Vagina (tissue), 2 donors: ENCODE measurements at regions not wholly inside any gene's neighbourhood (a gene's known extent, or its start where the extent isn't known, plus 50 kb on each side); places are given as distances from the start of the nearest gene placed in this dataset.

ENCODE experiments used
- DNase-seq, 2 donors: peaks; one replicate each; pipeline ENCODE4 v3.0.0-alpha.2; 2017; ENCODE audit errors: extremely low spot score in 2 of 2
- H3K27ac ChIP-seq: fragments of 200-600 bp; sonication (generic); one replicate; pipeline ENCODE4 v1.5.1; 2019
- H3K27me3 ChIP-seq: fragments of 200-600 bp; sonication (generic); one replicate; pipeline ENCODE4 v1.5.1; 2019
- H3K36me3 ChIP-seq, 2 donors: fragments of 200-600 bp; sonication (generic); one replicate each; pipeline ENCODE4 v1.5.1; 2017 to 2019
- H3K4me1 ChIP-seq: fragments of 200-600 bp; sonication (generic); one replicate; pipeline ENCODE4 v1.5.1; 2019
- H3K4me3 ChIP-seq, 2 donors: fragments of 200-600 bp; sonication (generic); 1 replicate in 1 of 2; 2 replicates in 1 of 2; pipeline ENCODE4 v1.5.1; 2016 to 2019
- H3K9me3 ChIP-seq: fragments of 200-600 bp; sonication (generic); one replicate; pipeline ENCODE4 v1.5.1; 2019
- POLR2A ChIP-seq, 2 donors: fragments of 450-650 bp; IDR thresholded peaks; one replicate each; pipeline ENCODE4 v1.6.1; 2017; ENCODE audit warnings: antibody characterized with exemption in 2 of 2, mild to moderate bottlenecking in 2 of 2, moderate library complexity in 2 of 2
- POLR2AphosphoS5 ChIP-seq, 2 donors: sonication (generic); formaldehyde crosslinking; IDR thresholded peaks; one replicate each; pipeline ENCODE4 v1.9.0; 2017; ENCODE audit warnings: antibody characterized with exemption in 2 of 2, mild to moderate bottlenecking in 2 of 2, low read depth in 1 of 2; ENCODE audit not compliant: insufficient read depth in 1 of 2
- intact Hi-C: fragments of 100-400 bp; cut with DNase I; formaldehyde crosslinking; loops from one replicate; pipeline ENCODE4 v1.15.1; 2023
- TF ChIP-seq, protein P1 (sequence below), 3 experiments: fragments of 450-650 bp in 2 of 3; fragments of 200-600 bp in 1 of 3; sonication (generic) in 1 of 3; IDR thresholded peaks; one replicate each; pipeline ENCODE4 v1.5.1; 2017 to 2019; ENCODE audit warnings: antibody characterized with exemption in 3 of 3, mild to moderate bottlenecking in 2 of 3, moderate library complexity in 2 of 3

DNA sequence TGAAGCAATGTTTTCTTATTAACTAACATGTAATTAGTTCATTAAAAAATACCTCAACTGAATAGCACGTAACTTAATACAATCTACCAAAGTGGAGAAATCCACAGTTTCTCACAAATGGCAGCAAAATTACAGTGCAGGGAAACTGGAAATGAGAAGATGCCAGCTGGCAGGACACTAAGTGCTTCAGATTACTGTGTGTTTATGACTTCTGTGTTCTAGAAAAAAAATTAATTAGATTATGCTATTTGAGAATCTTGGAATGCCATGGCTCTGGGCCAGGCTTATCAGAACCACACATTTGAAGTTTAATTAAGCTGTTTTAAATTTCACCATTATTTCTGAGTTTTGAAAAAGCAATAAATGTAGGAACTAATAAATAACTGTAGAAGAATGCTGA lies 357.6 kb downstream of the TGFB2 start:
- no peak for DNase-seq
- Histone ChIP-seq H3K27me3 (no peaks in the 10 kb centered on the region), H3K36me3 (no peaks in the 10 kb centered on the region), H3K27ac (no peak overlapping the region), H3K4me3 (no peak overlapping the region), H3K9me3 (no peaks in the 10 kb centered on the region), H3K4me1 (no peaks in the 10 kb centered on the region)
- no peak for TF ChIP-seq POLR2A (IDR thresholded peaks at IDR 0.05)
- TF ChIP-seq POLR2AphosphoS5 (IDR thresholded peaks at IDR 0.05; ENCODE audit: insufficient read depth in 1 of 2, low read depth in 1 of 2), result no peak
- TF ChIP-seq, protein P1, sequence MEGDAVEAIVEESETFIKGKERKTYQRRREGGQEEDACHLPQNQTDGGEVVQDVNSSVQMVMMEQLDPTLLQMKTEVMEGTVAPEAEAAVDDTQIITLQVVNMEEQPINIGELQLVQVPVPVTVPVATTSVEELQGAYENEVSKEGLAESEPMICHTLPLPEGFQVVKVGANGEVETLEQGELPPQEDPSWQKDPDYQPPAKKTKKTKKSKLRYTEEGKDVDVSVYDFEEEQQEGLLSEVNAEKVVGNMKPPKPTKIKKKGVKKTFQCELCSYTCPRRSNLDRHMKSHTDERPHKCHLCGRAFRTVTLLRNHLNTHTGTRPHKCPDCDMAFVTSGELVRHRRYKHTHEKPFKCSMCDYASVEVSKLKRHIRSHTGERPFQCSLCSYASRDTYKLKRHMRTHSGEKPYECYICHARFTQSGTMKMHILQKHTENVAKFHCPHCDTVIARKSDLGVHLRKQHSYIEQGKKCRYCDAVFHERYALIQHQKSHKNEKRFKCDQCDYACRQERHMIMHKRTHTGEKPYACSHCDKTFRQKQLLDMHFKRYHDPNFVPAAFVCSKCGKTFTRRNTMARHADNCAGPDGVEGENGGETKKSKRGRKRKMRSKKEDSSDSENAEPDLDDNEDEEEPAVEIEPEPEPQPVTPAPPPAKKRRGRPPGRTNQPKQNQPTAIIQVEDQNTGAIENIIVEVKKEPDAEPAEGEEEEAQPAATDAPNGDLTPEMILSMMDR (IDR thresholded peaks at IDR 0.05), result no peak
- intact Hi-C loops, result no loop called here

DNA sequence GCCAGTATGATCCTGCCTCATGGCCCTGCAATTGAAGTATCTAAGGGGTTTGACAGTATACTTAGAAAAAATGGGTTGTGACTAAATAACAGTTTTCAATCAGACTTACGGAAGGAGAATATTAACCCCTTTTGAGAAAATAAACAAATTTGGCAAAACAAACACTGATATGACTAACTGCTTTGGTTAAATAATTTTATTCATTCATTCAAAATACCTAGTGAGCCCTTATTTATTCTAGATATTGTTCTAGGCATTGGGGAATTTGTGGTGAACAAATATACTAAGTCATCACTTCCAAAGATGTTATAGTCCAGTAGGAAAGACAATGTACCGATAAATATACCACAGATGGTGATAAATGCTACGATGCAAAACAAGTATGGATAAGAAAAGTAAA lies 358.7 kb downstream of the TGFB2 start:
- no peak for DNase-seq
- TF ChIP-seq POLR2AphosphoS5 (IDR thresholded peaks at IDR 0.05; ENCODE audit: insufficient read depth in 1 of 2, low read depth in 1 of 2) (no peak), POLR2A (IDR thresholded peaks at IDR 0.05) (no peak)
- TF ChIP-seq, protein P1 (IDR thresholded peaks at IDR 0.05), result no peak
- Histone ChIP-seq H3K4me1 (no peaks in the 10 kb centered on the region), H3K9me3 (no peaks in the 10 kb centered on the region), H3K27ac (no peak overlapping the region), H3K27me3 (no peaks in the 10 kb centered on the region), H3K4me3 (no peak overlapping the region), H3K36me3 (no peaks in the 10 kb centered on the region)
- intact Hi-C loops, result no loop called here

GRCh38 chr1:218705391-218705790 lies 360.3 kb downstream of the TGFB2 start:
- no peak overlapping the region for H3K4me3 ChIP-seq
- DNase-seq, result no peak
- TF ChIP-seq POLR2A (IDR thresholded peaks at IDR 0.05) (no peak), POLR2AphosphoS5 (IDR thresholded peaks at IDR 0.05; ENCODE audit: insufficient read depth in 1 of 2, low read depth in 1 of 2) (no peak)
- TF ChIP-seq, protein P1 (IDR thresholded peaks at IDR 0.05), result no peak
- no peaks in the 10 kb centered on the region for H3K9me3 ChIP-seq
- H3K4me1 ChIP-seq, result no peaks in the 10 kb centered on the region
- H3K27me3 ChIP-seq, result no peaks in the 10 kb centered on the region
- H3K27ac ChIP-seq, result no peak overlapping the region
- intact Hi-C loops, result no loop called here
- H3K36me3 ChIP-seq, result no peaks in the 10 kb centered on the region

DNA sequence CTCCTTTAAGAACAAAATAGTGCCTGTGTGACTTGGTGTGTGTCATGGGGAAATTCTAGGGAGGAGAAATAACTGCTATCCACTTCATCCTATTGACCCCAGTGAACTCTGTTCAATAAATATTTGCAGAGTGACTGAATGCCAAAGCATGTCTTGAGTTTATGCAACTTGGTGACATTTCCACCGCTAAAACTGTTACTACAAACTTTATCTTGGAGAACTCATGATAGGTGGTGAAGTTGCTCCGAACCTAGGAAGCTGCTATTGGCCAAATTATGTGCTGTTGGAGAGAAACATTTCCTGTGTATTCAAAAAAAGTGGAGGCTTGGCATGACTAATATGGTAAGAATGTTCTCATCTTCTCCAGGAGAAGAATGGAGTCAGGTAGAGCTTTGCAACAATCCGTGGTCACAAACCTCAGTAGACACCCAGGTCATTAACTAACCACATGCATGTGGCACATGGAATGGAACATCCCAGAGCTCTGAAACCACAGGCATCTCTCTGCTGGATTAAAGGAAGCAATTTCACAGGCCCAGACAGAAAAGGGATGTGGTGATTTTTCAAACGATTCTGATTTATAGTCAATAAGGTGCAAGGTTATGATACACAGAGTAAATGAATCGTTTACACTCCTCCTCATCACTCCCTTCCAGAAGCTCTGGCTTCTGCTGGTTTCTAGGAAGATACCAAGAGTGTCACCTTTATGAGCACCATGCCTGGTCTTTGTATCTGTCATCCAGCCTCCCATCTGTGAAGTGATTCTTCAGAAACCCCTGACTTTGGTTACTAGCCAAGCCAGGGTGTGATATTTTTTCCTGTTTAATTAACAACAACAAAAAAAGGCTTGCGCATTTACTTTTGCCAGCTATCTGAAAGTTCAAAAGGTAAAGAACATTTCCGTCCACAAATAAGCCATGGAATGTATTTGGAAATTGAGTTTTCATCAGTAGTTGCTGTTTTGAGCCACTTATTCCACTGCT lies 361.1 kb downstream of the TGFB2 start:
- no peak for DNase-seq
- no peaks in the 10 kb centered on the region for H3K4me1 ChIP-seq
- intact Hi-C loops, result no loop called here
- H3K27me3 ChIP-seq, result no peaks in the 10 kb centered on the region
- no peaks in the 10 kb centered on the region for H3K36me3 ChIP-seq
- no peak overlapping the region for H3K4me3 ChIP-seq
- no peaks in the 10 kb centered on the region for H3K9me3 ChIP-seq
- H3K27ac ChIP-seq, result no peak overlapping the region
- TF ChIP-seq POLR2A (IDR thresholded peaks at IDR 0.05), result no peak
- TF ChIP-seq POLR2AphosphoS5 (IDR thresholded peaks at IDR 0.05; ENCODE audit: insufficient read depth in 1 of 2, low read depth in 1 of 2), result no peak
- TF ChIP-seq, protein P1 (IDR thresholded peaks at IDR 0.05), result no peak

DNA sequence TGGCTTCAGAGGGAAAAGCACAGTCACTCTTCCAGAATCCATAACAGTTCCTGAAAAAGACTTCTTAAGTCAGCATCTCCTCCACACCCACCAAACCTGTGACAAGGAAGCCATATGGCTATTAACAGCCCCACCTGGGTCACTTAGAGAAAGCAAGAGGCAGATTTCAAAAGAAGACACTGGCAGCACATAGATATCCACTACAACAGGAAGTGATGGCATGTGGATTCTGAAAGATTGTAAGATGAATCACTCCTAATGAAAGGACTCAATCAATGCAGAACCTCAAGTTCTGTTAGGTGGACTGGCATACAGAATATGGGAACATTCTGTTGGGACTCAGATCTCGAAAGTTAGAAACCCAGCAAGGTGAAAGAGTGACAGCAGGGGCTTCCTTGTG lies 365.9 kb downstream of the TGFB2 start:
- H3K4me1 ChIP-seq, result no peaks in the 10 kb centered on the region
- no peaks in the 10 kb centered on the region for H3K27me3 ChIP-seq
- no peak for DNase-seq
- no peak overlapping the region for H3K27ac ChIP-seq
- intact Hi-C loops, result no loop called here
- TF ChIP-seq, protein P1 (IDR thresholded peaks at IDR 0.05), result no peak
- TF ChIP-seq POLR2A (IDR thresholded peaks at IDR 0.05), result no peak
- TF ChIP-seq POLR2AphosphoS5 (IDR thresholded peaks at IDR 0.05; ENCODE audit: insufficient read depth in 1 of 2, low read depth in 1 of 2), result no peak
- no peaks in the 10 kb centered on the region for H3K36me3 ChIP-seq
- no peak overlapping the region for H3K4me3 ChIP-seq
- H3K9me3 ChIP-seq, result no peaks in the 10 kb centered on the region
